ENCODE measurements at regions not wholly inside any gene's neighbourhood (a gene's known extent, or its start where the extent isn't known, plus 50 kb on each side); places are given as distances from the start of the nearest gene placed in this dataset.

DNA sequence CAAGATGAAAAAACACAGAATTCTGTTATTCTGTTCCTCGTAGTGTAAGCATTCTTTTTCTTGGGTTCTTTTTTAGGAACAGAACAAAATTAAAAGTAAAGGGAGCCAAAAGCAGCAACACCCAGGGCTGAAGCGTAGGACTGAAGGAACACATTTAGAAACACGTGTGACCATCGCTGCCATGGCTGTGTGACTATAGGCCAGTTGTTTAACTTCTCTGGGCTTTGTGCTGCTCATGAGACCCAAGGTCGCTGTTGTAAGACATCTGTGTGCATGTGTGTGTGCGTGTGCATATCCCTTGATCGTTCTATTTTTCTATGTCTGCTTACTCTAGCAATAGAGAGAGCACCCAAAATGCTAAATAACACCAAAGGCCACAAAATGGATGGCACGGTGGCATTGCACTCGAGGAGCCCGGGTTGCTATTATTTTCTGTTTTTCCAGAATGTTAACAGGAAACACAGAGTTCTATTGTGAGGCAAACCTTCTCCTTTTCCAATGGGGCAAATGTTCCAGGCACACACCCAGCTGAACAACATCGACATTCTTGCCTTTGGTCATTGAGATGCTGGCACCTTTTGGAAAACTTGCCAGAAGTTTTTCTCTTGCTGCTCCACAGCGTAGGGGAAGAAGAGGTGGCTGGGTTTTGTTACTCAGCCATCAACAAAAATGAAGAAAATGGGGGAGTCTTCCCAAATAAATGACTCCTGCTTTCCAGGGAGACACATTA lies 267.8 kb upstream of the ECI2 start:
- no peaks in the 10 kb centered on the region for H3K9me3 ChIP-seq (ENCODE audit: insufficient read depth, low read depth, low read length)
- WGBS = 97% methylated on average over 12 of the region's 12 CpGs
- no peaks in the 10 kb centered on the region for H3K27me3 ChIP-seq (ENCODE audit: insufficient read depth, low read length)
- H3K27ac ChIP-seq (ENCODE audit: low read depth, low read length) = no peak overlapping the region
- no peak overlapping the region for H3K9ac ChIP-seq (ENCODE audit: low read depth, low read length)
- H3K4me3 ChIP-seq (ENCODE audit: low read length) = no peak overlapping the region
- peaks cover 9% of the 10 kb centered on the region; the same call in 1 of the 2 replicates for H3K4me1 ChIP-seq (ENCODE audit: insufficient read depth, low read length)
- H3K36me3 ChIP-seq (ENCODE audit: insufficient read depth, low read length) = no peaks in the 10 kb centered on the region

DNA sequence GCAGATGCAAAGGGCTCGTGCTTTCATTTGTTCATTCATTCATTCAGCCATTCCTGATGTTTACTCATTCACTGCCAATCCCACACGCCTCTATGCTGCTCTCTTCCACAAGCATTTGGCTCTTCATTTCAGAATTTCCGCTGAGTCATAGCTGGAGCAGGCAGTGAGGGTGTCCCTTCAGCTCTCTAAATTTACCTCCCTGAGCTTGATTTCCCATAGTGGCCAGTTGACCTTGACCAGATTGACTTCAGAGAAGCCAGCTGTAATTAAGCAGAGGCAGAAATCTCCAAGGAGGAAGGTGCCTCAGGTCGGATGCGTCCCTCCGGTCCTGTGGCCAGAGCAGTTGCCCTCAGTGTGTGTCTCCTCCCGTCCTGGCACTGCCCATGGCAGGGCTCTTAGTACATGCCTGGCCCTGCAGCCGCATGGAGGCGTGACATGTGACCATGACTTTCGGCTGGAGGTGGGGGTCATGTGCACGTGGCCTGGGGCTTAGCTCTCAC lies 267.2 kb upstream of the ECI2 start:
- WGBS = 89% methylated on average over 11 of the region's 11 CpGs
- no peaks in the 10 kb centered on the region for H3K27me3 ChIP-seq (ENCODE audit: insufficient read depth, low read length)
- no peaks in the 10 kb centered on the region for H3K36me3 ChIP-seq (ENCODE audit: insufficient read depth, low read length)
- peaks cover 9% of the 10 kb centered on the region; the same call in 1 of the 2 replicates for H3K4me1 ChIP-seq (ENCODE audit: insufficient read depth, low read length)
- H3K4me3 ChIP-seq (ENCODE audit: low read length) = no peak overlapping the region
- H3K27ac ChIP-seq (ENCODE audit: low read depth, low read length) = no peak overlapping the region
- H3K9me3 ChIP-seq (ENCODE audit: insufficient read depth, low read depth, low read length) = no peaks in the 10 kb centered on the region
- no peak overlapping the region for H3K9ac ChIP-seq (ENCODE audit: low read depth, low read length)

DNA sequence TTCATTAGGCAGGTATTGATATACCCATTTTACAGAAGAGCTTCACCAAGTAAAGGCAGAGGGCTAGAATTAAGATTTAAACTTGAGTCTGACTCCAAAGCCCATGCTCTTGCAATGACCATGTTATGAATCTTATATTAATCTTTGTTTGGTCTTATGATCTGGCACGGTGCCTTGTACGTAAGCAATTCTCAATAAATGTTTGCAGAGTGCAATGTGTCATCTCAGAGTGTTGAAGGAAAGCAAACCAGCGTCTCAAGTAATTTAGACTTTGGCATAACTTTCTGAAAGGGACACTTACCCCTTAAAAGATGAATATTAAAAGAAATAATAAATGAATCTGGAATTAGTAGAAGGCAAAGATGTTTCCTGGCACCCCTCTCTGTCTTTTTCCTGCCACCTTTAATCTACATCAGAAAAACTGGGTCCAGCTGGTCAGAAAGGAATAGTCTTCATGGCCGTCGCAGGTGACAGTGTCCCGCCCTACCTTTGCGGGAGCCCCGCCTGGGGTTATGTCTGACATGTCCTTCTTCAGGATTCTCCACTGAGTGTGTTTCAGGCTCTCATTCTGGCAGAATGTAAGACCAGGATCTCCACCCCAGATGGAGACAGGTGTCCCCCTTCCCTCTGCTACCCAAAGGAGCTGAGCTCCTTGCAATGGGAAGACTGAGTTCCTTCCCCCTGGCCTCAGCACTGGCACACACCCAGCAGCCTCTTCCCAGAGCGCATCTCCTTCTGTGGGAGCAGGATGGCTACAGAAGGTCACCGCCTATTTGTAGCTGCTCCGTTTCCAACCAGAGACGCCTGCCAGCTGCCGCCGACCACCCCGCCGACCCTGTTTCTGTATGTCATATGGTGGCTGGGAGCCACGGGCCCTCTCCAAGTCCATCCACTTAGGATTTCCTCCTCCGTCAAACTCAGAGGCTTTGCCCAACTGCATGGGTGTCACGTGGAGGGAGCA lies 266.3 kb upstream of the ECI2 start:
- no peaks in the 10 kb centered on the region for H3K36me3 ChIP-seq (ENCODE audit: insufficient read depth, low read length)
- WGBS = 96% methylated on average over 19 of the region's 19 CpGs
- H3K4me1 ChIP-seq (ENCODE audit: insufficient read depth, low read length) = peaks cover 9% of the 10 kb centered on the region; the same call in 1 of the 2 replicates
- H3K4me3 ChIP-seq (ENCODE audit: low read length) = no peak overlapping the region
- no peaks in the 10 kb centered on the region for H3K27me3 ChIP-seq (ENCODE audit: insufficient read depth, low read length)
- no peaks in the 10 kb centered on the region for H3K9me3 ChIP-seq (ENCODE audit: insufficient read depth, low read depth, low read length)
- H3K9ac ChIP-seq (ENCODE audit: low read depth, low read length) = no peak overlapping the region
- H3K27ac ChIP-seq (ENCODE audit: low read depth, low read length) = no peak overlapping the region

DNA sequence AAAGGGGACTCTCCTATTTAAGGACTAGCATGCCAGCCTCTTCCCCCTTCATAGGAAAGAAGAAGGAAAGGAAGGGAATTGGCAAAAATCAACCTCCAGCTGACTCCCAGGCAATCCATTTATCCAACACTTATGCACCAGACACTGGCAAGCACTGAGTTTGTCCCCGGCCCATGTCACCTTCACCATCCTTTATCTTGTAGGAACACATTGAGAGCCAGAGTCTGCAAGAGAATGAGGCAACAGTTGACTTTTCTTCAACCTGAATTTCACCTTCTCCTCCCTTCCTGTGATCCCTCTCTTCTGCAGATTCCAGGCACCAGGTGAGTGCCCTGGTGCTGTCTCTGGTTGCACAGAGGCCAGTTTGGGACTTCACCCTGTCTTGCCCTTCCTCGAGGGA lies 264.3 kb upstream of the ECI2 start:
- no peak overlapping the region for H3K27ac ChIP-seq (ENCODE audit: low read depth, low read length)
- no peaks in the 10 kb centered on the region; the same call in 1 of the 2 replicates for H3K4me1 ChIP-seq (ENCODE audit: insufficient read depth, low read length)
- 89% methylated on average over 2 of the region's 2 CpGs for WGBS
- H3K4me3 ChIP-seq (ENCODE audit: low read length) = no peak overlapping the region
- H3K27me3 ChIP-seq (ENCODE audit: insufficient read depth, low read length) = no peaks in the 10 kb centered on the region
- H3K9me3 ChIP-seq (ENCODE audit: insufficient read depth, low read depth, low read length) = no peaks in the 10 kb centered on the region
- H3K36me3 ChIP-seq (ENCODE audit: insufficient read depth, low read length) = no peaks in the 10 kb centered on the region
- H3K9ac ChIP-seq (ENCODE audit: low read depth, low read length) = no peak overlapping the region

DNA sequence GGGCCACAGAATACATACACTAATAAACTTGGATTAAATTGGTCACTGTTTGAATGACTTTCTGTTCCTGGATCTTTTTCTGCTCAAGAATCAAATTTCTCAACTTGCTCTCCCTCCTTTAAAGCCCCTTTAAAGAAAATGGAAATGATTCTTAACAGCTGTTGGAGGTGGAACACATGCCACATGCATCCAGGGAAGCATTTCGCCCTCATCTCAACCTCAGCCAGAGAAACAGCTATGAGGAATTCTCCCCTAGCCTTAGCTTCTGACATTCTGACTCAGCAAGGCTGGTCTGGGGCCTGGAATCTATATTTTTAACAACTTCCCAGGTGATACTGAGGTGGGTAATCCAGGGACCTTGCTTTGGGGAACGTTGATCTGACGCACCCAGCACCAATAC lies 263.4 kb upstream of the ECI2 start:
- Histone ChIP-seq H3K9ac (ENCODE audit: low read depth, low read length) (no peak overlapping the region), H3K27me3 (ENCODE audit: insufficient read depth, low read length) (no peaks in the 10 kb centered on the region), H3K4me1 (ENCODE audit: insufficient read depth, low read length) (no peaks in the 10 kb centered on the region; the same call in 1 of the 2 replicates), H3K4me3 (ENCODE audit: low read length) (no peak overlapping the region), H3K9me3 (ENCODE audit: insufficient read depth, low read depth, low read length) (no peaks in the 10 kb centered on the region), H3K36me3 (ENCODE audit: insufficient read depth, low read length) (no peaks in the 10 kb centered on the region), H3K27ac (ENCODE audit: low read depth, low read length) (no peak overlapping the region)
- WGBS = 97% methylated on average over 3 of the region's 3 CpGs

DNA sequence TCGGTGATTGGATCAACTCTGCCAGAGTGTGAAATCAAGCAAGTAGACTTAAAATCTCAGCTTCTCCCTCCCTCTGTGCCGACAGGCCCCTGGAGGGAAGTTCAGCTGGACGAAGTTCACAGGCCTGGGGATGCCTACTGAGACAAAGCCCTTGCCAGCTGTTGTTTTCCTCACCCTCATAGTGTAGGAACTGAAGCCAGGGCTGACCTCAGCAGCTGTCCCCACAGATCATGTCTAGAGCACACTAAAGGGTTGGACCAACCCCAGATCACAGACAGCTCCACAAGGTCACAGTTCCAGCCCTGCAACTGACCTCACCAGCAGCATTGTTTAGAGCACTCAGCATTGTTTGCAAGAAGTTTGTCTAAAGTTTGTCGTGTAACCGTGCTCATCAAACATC lies 261.9 kb upstream of the ECI2 start:
- no peaks in the 10 kb centered on the region for H3K36me3 ChIP-seq (ENCODE audit: insufficient read depth, low read length)
- 89% methylated on average over 5 of the region's 5 CpGs for WGBS
- no peaks in the 10 kb centered on the region; the same call in 1 of the 2 replicates for H3K4me1 ChIP-seq (ENCODE audit: insufficient read depth, low read length)
- no peak overlapping the region for H3K27ac ChIP-seq (ENCODE audit: low read depth, low read length)
- no peak overlapping the region for H3K4me3 ChIP-seq (ENCODE audit: low read length)
- H3K27me3 ChIP-seq (ENCODE audit: insufficient read depth, low read length) = no peaks in the 10 kb centered on the region
- no peaks in the 10 kb centered on the region for H3K9me3 ChIP-seq (ENCODE audit: insufficient read depth, low read depth, low read length)
- H3K9ac ChIP-seq (ENCODE audit: low read depth, low read length) = no peak overlapping the region

DNA sequence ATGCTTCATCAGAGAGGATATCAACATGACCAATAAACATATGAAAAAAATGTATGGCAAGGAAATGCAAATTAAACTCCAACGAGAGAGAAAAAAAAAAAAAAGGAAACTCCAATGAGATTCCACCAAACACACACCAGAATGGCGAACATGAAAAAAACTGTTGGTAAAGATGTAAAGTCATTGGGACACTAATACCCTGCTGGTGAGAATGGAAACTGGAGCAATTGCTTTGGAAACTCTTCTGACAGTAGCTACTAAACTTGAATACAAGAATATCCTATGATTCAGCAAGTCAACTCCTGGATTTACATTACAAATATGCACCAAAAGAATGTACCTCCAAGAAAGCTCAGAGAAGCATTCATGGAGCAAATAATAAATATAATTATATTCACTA lies 260.7 kb upstream of the ECI2 start:
- no peaks in the 10 kb centered on the region for H3K27me3 ChIP-seq (ENCODE audit: insufficient read depth, low read length)
- no peaks in the 10 kb centered on the region for H3K36me3 ChIP-seq (ENCODE audit: insufficient read depth, low read length)
- H3K9me3 ChIP-seq (ENCODE audit: insufficient read depth, low read depth, low read length) = no peaks in the 10 kb centered on the region
- H3K27ac ChIP-seq (ENCODE audit: low read depth, low read length) = no peak overlapping the region
- no peak overlapping the region for H3K9ac ChIP-seq (ENCODE audit: low read depth, low read length)
- WGBS = no CpG with 5 or more reads among the region's 2 CpGs
- no peak overlapping the region for H3K4me3 ChIP-seq (ENCODE audit: low read length)
- H3K4me1 ChIP-seq (ENCODE audit: insufficient read depth, low read length) = no peaks in the 10 kb centered on the region; the same call in 1 of the 2 replicates

DNA sequence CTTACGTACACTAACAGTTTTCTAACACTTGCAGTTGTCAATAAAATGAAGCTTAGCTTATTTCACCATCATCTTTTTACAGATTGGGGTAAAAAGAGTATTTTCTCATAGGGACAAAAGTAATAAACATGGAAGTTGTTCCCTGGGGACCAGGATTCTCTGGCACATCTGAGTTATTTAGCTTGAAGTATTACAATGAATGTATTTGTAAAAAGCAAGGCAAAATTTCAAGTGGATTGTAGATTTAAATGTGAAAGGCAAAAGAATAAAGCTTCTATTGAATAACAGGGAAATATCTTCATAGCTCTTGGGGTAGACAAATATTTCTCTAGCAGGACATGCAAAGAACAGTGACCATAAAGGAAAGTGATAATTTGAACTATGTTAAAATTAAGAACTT lies 260.0 kb upstream of the ECI2 start:
- H3K9ac ChIP-seq (ENCODE audit: low read depth, low read length) = no peak overlapping the region
- 100% methylated on average over 1 of the region's 1 CpG for WGBS
- H3K27me3 ChIP-seq (ENCODE audit: insufficient read depth, low read length) = no peaks in the 10 kb centered on the region
- H3K4me3 ChIP-seq (ENCODE audit: low read length) = no peak overlapping the region
- no peak overlapping the region for H3K27ac ChIP-seq (ENCODE audit: low read depth, low read length)
- no peaks in the 10 kb centered on the region; the same call in 1 of the 2 replicates for H3K4me1 ChIP-seq (ENCODE audit: insufficient read depth, low read length)
- H3K36me3 ChIP-seq (ENCODE audit: insufficient read depth, low read length) = no peaks in the 10 kb centered on the region
- no peaks in the 10 kb centered on the region for H3K9me3 ChIP-seq (ENCODE audit: insufficient read depth, low read depth, low read length)

DNA sequence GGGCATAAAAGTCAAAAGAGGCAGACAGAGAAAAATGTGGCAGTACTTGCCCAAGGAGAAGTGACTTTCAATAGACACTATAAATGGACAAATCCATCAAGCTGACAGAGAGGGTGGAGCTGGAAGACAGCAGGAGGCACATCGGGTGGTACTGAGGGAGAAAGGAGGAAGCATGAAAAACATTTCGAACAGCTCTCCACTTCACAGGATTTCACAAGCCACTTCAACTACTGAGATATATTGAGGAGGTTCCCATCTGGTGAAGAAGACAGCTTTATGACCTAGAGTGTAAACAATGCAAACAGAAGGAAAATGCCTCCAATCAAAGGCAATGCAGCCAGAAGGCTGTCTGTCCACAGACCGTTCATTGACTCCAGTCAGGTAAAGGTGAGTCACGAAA lies 259.4 kb upstream of the ECI2 start:
- 73% methylated on average over 2 of the region's 4 CpGs for WGBS
- no peaks in the 10 kb centered on the region; the same call in 1 of the 2 replicates for H3K4me1 ChIP-seq (ENCODE audit: insufficient read depth, low read length)
- H3K36me3 ChIP-seq (ENCODE audit: insufficient read depth, low read length) = no peaks in the 10 kb centered on the region
- H3K9me3 ChIP-seq (ENCODE audit: insufficient read depth, low read depth, low read length) = no peaks in the 10 kb centered on the region
- no peak overlapping the region for H3K27ac ChIP-seq (ENCODE audit: low read depth, low read length)
- no peak overlapping the region for H3K4me3 ChIP-seq (ENCODE audit: low read length)
- H3K9ac ChIP-seq (ENCODE audit: low read depth, low read length) = no peak overlapping the region
- H3K27me3 ChIP-seq (ENCODE audit: insufficient read depth, low read length) = no peaks in the 10 kb centered on the region

DNA sequence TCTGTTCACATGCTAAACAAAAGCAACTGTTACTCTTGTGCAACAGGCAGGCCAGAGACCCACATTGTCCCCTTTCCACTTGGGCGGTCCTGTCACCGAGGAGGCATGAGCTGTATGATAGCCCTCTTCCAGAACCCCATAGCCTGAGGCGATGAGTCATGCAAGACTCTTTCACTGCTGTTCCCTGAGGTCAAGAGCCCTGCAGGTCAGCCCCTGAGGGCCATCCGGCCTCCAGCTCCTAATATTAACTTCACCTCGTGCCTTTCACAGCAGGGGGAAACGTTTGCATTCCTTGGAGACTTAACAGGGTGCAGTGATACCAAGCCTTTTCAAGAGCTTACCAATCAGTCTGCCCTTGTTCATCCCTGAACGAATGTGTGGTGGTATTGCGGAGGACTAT lies 253.3 kb upstream of the ECI2 start:
- Histone ChIP-seq H3K9ac (ENCODE audit: low read depth, low read length) (no peak overlapping the region), H3K27me3 (ENCODE audit: insufficient read depth, low read length) (no peaks in the 10 kb centered on the region), H3K36me3 (ENCODE audit: insufficient read depth, low read length) (no peaks in the 10 kb centered on the region), H3K4me3 (ENCODE audit: low read length) (no peak overlapping the region), H3K9me3 (ENCODE audit: insufficient read depth, low read depth, low read length) (peaks cover 23% of the 10 kb centered on the region), H3K4me1 (ENCODE audit: insufficient read depth, low read length) (no peaks in the 10 kb centered on the region), H3K27ac (ENCODE audit: low read depth, low read length) (no peak overlapping the region)
- WGBS = 39% methylated on average over 8 of the region's 8 CpGs

DNA sequence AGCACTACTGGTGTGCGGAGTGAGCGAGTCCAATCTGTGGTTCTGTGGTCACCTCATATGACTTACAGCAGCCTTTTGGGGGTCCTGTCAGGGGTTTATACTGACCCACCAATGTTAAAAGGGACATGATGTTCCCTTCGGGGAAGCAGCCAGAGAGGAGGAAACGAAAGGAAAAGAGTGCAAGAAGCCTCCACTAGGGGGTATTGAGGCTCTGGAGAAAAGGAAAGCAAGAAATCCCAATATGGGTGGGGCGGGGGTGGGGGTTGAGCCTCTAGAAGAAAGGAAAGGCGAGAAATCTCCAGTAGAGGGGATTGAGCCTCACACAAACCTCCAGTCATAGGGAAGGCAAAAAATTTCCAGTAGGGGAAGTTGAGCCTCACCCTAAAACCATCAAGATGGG lies 249.3 kb upstream of the ECI2 start:
- Histone ChIP-seq H3K27ac (ENCODE audit: low read depth, low read length) (no peak overlapping the region), H3K9ac (ENCODE audit: low read depth, low read length) (no peak overlapping the region), H3K4me3 (ENCODE audit: low read length) (no peak overlapping the region), H3K36me3 (ENCODE audit: insufficient read depth, low read length) (no peaks in the 10 kb centered on the region), H3K27me3 (ENCODE audit: insufficient read depth, low read length) (no peaks in the 10 kb centered on the region), H3K4me1 (ENCODE audit: insufficient read depth, low read length) (no peaks in the 10 kb centered on the region), H3K9me3 (ENCODE audit: insufficient read depth, low read depth, low read length) (peaks cover 40% of the 10 kb centered on the region)
- 84% methylated on average over 6 of the region's 6 CpGs for WGBS
